Sciatic nerve (tissue), 2 donors: ENCODE measurements at regions not wholly inside any gene's neighbourhood (a gene's known extent, or its start where the extent isn't known, plus 50 kb on each side); places are given as distances from the start of the nearest gene placed in this dataset.
"Not testable (repeated sequence)": the region's sequence is repeated elsewhere in the genome, so short reads cannot be mapped to it uniquely, and the experiment has no call there.

Experiments used
- ATAC-seq: fragments of 200-7000 bp; cut with Tn5 transposase; one replicate; pipeline ENCODE4 v1.9.1; 2020; ENCODE audit warnings: mild to moderate bottlenecking, moderate library complexity
- DNase-seq: peaks from one replicate; pipeline ENCODE4 v3.0.0-alpha.2; 2020; ENCODE audit warnings: low spot score
- intact Hi-C: fragments of 100-400 bp; cut with DNase I; formaldehyde crosslinking; loops from one replicate; pipeline ENCODE4 v1.14.2; 2022
- donor health status: DM: no; HTN: no; CAD: no.
- donor health status: DM: no; HTN: no; CAD: no.

GRCh38 chr1:197985351-197985750 is 68.2 kb downstream of the LHX9 start:
- ATAC-seq, result no peak
- intact Hi-C loops, result no loop called here
- no peak for DNase-seq

GRCh38 chr1:197986817-197987216 is 69.6 kb downstream of the LHX9 start:
- ATAC-seq (no peak), DNase-seq (no peak)
- intact Hi-C loops, result no loop called here

GRCh38 chr1:197987294-197987693 is 70.1 kb downstream of the LHX9 start:
- ATAC-seq, result no peak
- DNase-seq, result no peak
- intact Hi-C loops, result no loop called here

GRCh38 chr1:197988581-197988980 is 71.4 kb downstream of the LHX9 start:
- ATAC-seq, intact Hi-C loops, DNase-seq: not testable (repeated sequence)

- intact Hi-C loops, result no loop called here
- no peak for ATAC-seq
- no peak for DNase-seq
These were observed 71.9 kb downstream of the LHX9 start for GRCh38 chr1:197989058-197989457.

- ATAC-seq, result no peak
These were observed 74.4 kb downstream of the LHX9 start for GRCh38 chr1:197991594-197991993.

GRCh38 chr1:197994907-197995407 is 77.8 kb downstream of the LHX9 start:
- intact Hi-C loops, result no loop called here
- no peak for ATAC-seq
- DNase-seq, result no peak

More at GRCh38 chr1:197991594-197991993, 74.4 kb downstream of the LHX9 start:
- intact Hi-C loops, result no loop called here
- no peak for DNase-seq

GRCh38 chr1:197995408-197996258 is 78.5 kb downstream of the LHX9 start:
- no peak for ATAC-seq
- DNase-seq, result no peak
- intact Hi-C loops, result no loop called here

- DNase-seq, ATAC-seq, intact Hi-C loops: not testable (repeated sequence)
These were observed 79.0 kb downstream of the LHX9 start for GRCh38 chr1:197996259-197996512.

GRCh38 chr1:197998110-197998509 is 80.9 kb downstream of the LHX9 start:
- no peak for ATAC-seq
- intact Hi-C loops, result no loop called here

GRCh38 chr1:198001776-198002408 is 84.7 kb downstream of the LHX9 start:
- intact Hi-C loops, result no loop called here
- ATAC-seq, result no peak
- no peak for DNase-seq

More at GRCh38 chr1:197998110-197998509, 80.9 kb downstream of the LHX9 start:
- DNase-seq, result no peak

GRCh38 chr1:198003468-198003867 is 86.3 kb downstream of the LHX9 start:
- ATAC-seq (no peak), DNase-seq (no peak)
- intact Hi-C loops, result no loop called here

GRCh38 chr1:198007011-198007410 is 89.8 kb downstream of the LHX9 start:
- DNase-seq (no peak), ATAC-seq (no peak)
- intact Hi-C loops, result no loop called here

- ATAC-seq (no peak), DNase-seq (no peak)
- intact Hi-C loops, result no loop called here
These were observed 90.8 kb downstream of the LHX9 start for GRCh38 chr1:198007687-198008607.

- DNase-seq (no peak), ATAC-seq (no peak)
- intact Hi-C loops, result no loop called here
These were observed 97.2 kb downstream of the LHX9 start for GRCh38 chr1:198014355-198014754.

GRCh38 chr1:198015309-198015708 is 98.1 kb downstream of the LHX9 start:
- no peak for DNase-seq
- no peak for ATAC-seq
- intact Hi-C loops, result no loop called here

- no peak for DNase-seq
- intact Hi-C loops, result no loop called here
- no peak for ATAC-seq
These were observed 101.4 kb downstream of the LHX9 start for GRCh38 chr1:198018529-198018928.

- ATAC-seq (no peak), DNase-seq (no peak)
- intact Hi-C loops, result no loop called here
These were observed 102.0 kb downstream of the LHX9 start for GRCh38 chr1:198019126-198019525.

GRCh38 chr1:198024336-198024735 is 107.2 kb downstream of the LHX9 start:
- ATAC-seq (no peak), DNase-seq (no peak)
- intact Hi-C loops, result no loop called here

GRCh38 chr1:198024782-198025181 is 107.6 kb downstream of the LHX9 start:
- ATAC-seq (no peak), DNase-seq (no peak)
- intact Hi-C loops, result no loop called here
